T-helper 2 cell treated with Interferon-gamma antibody and Interleukin-4, amounts not matched to agents 100 ng/mL and 5 ng/mL, for 36 hours (primary cell): ENCODE measurements at regions not wholly inside any gene's neighbourhood (a gene's known extent, or its start where the extent isn't known, plus 50 kb on each side); places are given as distances from the start of the nearest gene placed in this dataset.

Source experiments
- intact Hi-C: fragments of 100-400 bp; cut with micrococcal nuclease; formaldehyde crosslinking; loops from one replicate; pipeline ENCODE4 v1.15.1; 2023

DNA sequence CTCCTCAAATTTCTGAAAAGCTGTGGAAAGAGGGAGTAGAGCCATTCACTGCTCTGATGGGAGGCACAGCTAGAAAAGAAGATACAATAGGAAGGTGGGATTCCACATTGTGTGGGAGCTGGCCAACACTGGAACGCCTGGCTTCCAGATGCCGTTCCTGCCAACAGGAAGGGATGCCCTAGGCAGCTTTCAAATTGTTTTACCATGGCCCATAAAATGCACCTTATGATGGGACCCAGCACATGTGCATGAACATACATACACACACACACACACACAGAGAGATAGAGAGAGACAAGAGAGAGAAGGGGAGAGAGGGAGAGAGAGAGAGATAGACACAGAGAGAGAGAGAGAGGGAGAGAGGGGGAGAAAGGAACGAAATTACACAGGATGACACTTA lies 86.1 kb upstream of the BZW1 start:
- intact Hi-C loops = no loop called here

DNA sequence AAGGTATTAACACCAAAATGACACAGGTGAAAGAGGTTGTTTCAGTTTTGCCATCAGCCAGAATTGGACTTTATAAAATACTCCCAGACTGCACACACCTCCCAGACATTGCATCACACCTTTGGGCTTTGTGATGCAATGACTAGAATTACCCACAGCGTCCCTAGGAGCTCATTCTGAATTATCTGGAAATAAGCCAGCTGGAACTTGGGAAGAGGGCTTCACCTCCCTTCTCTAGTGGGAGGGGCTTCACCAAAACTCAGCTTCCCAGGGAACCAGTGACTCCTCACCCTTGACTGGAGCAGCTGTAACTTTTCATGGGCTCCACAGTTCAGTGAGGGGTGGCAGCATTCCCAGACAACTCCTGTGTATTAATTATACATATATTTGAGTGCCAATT lies 83.1 kb upstream of the BZW1 start:
- intact Hi-C loops = no loop called here

DNA sequence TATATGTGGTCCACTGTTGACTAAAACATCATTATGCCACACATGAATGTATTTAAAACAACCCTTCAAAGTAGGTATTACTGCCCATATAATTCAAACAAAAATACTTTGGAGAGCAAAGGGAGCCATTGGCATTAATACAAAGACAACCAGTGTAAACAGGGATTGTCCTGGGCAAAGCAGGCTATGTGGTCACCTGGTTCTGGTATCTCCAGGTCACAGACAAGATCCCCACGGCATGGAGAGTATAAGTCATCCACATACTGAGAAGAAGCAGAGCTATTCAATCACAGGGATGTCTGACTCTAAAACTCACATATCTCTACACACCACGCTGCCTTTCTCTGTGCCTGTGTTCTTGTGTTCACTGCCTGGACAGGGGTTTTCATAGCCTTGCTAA lies 81.4 kb upstream of the BZW1 start:
- intact Hi-C loops = no loop called here

DNA sequence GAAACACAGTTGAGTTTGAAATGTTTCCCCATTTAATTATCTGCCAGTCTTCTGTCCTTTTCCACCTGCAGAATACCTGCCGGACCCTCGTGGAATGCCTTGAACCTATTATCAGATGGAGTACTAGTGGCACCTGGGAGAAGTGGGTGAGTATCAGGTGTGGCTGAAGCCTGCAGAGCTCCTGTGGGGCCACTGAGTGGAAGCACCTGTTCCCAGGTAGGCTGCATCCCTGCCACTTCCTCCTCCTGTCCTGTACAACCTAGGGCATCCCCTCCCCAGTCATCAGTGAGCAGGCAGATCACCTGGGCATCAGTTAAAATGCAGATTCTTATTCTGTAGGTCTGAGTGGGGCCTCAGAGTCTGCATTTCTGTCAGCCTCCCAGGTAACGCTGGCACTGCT lies 80.8 kb upstream of the BZW1 start:
- intact Hi-C loops = no loop called here

GRCh38 chr2:200732866-200733265 lies 78.8 kb upstream of the BZW1 start:
- intact Hi-C loops = no loop called here

- intact Hi-C loops = no loop called here
Measured at GRCh38 chr2:200733713-200734198, 78.0 kb upstream of the BZW1 start.

GRCh38 chr2:200735061-200735460 lies 76.6 kb upstream of the BZW1 start:
- intact Hi-C loops = loop anchor here (1.0 kb wide), 1 partner anchor 22 kb away; no protein-coding TSS in a partner anchor

DNA sequence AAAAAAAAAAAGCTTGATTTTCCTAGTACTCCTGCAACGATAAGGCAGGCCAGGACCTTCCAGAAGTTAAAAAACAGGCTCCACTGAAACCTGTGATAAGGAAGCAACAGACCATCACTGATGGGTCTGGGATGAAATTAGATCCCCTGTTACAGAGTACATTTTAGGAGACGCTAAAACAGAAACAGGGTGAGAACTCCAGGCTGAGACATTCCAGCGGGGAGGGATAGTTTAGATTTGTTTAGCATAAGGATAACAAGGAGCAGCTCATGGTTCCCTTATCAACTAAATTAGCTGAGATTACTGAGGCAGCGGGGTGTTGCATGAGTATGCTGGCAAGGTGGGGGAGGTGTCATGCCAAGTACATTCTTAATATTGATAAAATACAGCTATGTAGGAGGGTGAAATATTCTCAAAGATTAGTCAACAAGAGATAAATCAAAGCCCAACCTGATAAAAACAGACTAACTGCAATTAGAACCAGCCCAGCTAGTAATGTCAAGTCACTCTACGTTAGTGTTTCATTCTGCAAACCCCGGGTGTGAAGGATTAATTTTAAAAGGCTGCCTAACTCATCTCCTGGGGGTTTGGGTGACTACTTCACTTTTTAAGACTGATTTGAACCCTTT lies 75.0 kb upstream of the BZW1 start:
- intact Hi-C loops = no loop called here

DNA sequence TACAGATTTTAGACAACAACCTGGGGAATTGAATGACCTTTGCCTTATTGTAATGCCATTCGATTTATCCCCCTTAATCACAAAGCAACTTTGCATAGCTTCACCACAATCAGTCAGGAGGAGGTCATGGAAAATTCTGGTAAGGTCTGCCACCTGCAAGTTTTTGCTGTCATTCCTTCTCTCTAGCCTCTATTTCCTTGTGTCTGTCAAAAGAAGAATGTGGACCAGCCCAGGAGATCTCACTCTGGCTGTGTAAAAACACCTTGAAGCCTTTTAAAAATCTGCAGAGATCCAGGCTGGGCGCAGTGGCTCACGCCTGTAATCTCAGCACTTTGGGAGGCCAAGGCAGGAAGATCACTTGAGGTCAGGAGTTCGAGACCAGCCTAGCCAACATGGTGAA lies 74.1 kb upstream of the BZW1 start:
- intact Hi-C loops = no loop called here

DNA sequence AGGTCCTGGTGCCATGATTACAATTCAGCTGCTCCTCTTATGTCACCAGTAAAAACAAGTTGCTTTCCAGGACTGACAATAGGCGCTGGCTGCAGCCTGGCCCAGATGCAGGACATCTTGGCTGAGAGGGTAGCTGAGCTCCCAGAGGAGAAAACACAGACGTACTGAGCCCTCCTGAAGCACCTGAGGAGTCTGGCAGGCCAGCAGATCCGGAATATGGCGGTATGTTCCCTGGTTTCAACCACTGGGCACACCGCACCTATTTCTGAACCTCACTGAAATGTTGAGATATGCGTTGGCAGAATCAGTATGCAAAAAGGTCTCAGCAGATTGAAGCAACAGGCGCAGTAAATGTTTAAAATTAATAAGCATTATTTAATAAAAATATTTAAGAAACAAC lies 73.1 kb upstream of the BZW1 start:
- intact Hi-C loops = no loop called here

DNA sequence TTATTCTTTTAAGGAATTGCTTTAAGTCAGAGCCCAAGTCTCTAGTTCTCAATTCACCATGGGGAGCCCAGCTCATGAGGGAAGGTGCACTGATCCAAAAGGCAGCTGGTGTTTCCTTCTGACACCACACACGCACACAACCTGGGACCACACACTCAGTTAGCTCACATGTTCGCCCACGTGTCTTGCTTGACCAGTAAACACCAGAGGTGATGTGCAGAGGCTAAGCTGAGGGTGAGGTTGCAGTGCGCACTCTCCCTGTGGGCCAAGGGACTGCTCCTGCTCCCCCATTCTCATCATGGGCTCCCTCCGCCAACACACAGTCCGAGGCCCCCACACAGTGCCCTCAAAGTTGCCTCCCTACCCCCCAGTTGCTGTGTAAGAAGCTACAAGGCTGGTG lies 70.8 kb upstream of the BZW1 start:
- intact Hi-C loops = no loop called here

- intact Hi-C loops = no loop called here
Measured at GRCh38 chr2:200741468-200742202, 70.1 kb upstream of the BZW1 start.

DNA sequence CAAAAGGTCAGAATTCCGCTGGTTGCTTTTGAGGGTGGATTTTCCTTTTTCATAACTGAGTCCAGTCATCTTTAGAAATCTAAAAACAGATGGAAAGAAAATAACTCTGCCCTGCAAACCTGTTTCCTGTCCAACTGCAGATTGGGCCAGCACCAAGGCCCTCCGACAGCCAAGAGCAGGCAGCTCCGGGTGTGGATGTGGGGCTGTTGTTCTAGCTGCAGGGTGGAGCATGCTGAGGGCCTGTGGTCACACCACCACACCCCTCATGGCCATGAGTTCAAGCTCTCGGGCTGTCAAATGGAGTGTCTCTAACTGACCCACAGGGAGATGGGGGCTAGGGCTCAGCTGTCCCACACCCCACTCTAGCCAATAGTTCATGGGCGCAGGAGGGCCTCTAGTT lies 69.3 kb upstream of the BZW1 start:
- intact Hi-C loops = no loop called here

DNA sequence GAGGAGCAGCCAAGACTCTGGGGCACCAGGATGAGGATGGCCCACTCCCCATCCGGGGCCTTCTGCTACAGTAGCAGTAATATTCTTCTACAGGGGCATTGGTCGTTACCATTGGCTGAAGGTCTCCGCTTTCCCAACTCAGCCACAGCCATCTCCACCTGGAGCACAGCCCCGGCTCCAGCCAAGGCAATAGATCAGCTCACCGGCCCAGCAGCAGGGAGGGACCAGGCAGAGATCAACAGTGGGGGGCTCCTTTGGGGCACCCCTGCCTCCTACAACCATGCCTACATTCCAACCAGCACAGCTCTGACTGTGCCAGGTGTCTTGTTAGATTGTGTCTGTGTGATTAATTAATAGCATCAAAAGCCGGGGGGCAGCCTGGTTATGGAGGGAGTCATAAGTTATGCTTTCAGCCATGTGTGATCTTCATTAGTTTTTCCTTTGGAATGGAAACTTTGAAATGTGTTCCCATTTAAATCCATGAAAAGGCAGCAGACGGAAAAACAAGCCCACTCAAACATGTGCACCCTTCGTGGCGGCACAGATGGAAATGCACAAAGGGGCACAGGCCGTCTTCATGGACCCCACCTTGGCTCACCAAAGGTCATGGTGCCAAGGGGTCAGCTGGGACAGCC lies 68.6 kb upstream of the BZW1 start:
- intact Hi-C loops = no loop called here

DNA sequence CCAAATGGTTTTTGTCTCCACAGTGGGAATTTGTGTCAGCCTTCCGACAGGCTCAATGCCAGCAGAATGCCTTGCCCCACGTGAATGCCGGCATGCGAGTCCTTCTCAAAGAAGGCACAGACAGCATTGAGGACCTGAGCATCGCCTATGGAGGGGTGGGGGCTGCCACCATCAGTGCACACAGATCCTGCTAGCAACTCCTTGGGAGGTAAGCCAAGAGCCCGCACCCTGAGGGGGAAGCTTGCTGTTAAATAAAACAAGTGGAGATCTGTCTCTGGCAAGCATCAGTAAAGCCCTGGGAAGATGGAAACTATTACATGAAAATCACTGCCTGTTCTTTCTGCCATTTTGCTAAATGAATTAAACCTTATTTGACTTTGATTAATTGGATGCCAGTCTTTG lies 67.5 kb upstream of the BZW1 start:
- intact Hi-C loops = no loop called here

DNA sequence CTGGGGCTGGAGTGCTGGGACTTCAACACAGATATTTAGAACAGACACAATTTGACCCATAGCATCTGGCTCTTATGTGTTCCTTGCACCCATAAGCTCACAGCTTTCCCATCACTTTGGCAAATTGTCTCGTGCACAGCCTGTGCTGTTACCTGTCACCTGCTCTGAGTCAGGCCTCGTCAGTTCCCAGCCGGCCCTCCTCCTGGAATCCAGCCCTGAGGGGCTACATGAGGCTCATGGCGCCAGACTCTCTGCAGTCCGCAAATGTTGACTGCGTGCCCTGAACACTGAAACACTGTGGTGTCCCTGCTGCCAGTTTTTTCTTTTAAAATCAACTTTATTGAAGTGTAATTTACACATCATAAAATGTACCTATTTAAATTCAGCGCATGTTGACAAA lies 65.4 kb upstream of the BZW1 start:
- intact Hi-C loops = no loop called here

DNA sequence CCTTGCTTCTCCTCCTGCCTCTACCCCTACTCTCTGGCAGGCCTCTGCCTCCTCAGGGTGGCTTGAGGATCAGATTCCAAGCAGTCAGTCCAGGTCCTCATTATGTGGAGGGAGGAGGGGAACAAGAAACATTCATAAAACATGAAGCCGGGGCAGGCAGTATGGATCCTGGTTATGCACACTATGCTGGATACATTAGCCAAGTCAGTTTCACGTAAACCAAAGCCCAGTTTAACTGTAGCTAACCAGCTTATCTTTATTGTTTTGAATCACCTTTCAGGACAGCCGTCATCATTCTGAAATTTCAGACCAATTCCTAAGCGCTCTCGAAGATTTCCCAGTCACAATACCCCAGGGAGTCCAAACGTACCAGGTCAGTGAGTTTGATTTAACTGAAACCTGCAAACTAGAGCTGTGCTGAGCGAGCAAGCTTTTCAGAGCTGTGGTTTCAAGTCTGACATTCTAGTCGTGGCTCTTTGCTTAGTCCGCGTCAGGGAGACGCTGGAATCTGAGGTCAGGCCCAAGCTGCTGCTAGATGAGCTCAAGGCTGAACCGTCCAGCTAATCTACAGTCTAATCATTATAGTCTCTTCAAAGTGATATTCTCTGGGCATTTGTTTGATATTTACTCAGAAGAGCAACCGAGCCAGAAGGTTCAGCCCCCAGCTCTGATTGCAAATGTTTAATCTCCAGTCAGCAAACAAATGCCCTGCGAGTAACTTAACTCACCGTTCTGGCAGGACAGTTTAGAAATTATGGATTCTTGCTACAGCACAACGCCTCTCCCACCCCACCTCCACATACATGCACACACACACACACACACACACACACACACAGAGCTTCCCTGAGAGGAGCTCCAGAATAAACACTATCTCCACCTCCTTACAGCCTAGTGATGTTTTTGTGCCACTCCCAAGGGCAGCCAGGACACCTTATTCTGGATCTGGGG lies 63.8 kb upstream of the BZW1 start:
- intact Hi-C loops = no loop called here

DNA sequence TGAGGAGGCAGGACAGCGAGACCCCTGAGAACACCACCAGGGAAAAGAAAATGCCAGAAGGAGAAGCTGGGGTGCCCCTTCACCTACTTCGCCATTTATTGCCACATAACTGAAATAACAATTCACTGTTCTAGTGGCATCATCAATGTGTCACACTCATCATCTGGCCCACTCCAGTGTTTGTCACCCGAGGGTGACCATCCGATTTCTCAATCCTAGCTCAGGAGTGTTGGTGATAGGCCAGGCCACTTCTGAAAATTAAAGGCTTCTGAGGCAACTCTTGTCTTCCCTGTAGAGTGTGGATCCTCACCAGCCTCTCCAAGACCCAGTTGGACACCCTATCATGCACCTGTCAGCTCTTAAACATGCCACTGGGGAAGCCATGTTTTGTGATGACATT lies 62.9 kb upstream of the BZW1 start:
- intact Hi-C loops = no loop called here

GRCh38 chr2:200749631-200750322 lies 61.9 kb upstream of the BZW1 start:
- intact Hi-C loops = no loop called here

GRCh38 chr2:200750323-200750910 lies 61.3 kb upstream of the BZW1 start:
- intact Hi-C loops = no loop called here

GRCh38 chr2:200751786-200752185 lies 59.9 kb upstream of the BZW1 start:
- intact Hi-C loops = no loop called here
